GM18499 (cell line): ENCODE measurements at regions not wholly inside any gene's neighbourhood (a gene's known extent, or its start where the extent isn't known, plus 50 kb on each side); places are given as distances from the start of the nearest gene placed in this dataset.
"Not testable (repeated sequence)": the region's sequence is repeated elsewhere in the genome, so short reads cannot be mapped to it uniquely, and the experiment has no call there.

ENCODE experiments used
- ATAC-seq: cut with Tn5 transposase; IDR thresholded peaks from one replicate; pipeline ENCODE4 v1.9.1; 2021; ENCODE audit warnings: moderate number of reproducible peaks; ENCODE audit not compliant: insufficient read depth, unreplicated experiment

DNA sequence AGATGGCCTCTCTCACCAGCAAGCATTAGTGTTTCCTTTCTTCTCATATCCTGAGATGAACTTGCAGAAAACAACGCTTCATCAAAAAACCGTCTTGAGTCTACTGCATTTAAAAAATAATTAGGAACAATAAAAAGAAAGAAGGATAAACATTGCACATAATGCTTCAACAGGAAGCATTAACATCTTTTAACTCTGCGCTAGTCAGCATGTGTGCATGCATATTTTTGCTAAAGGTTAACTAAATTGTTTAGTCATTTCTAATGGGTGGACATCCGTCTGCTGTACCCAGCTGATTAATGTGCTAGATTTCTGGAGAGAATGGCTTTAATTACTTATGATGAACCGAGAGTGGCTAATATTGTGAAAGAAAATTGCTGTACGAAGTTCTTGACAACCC, 349.3 kb downstream of the SOX4 start:
- ATAC-seq, result no peak

GRCh38 chr6:21946298-21946783, 350.5 kb downstream of the PRL start:
- ATAC-seq, result no peak

DNA sequence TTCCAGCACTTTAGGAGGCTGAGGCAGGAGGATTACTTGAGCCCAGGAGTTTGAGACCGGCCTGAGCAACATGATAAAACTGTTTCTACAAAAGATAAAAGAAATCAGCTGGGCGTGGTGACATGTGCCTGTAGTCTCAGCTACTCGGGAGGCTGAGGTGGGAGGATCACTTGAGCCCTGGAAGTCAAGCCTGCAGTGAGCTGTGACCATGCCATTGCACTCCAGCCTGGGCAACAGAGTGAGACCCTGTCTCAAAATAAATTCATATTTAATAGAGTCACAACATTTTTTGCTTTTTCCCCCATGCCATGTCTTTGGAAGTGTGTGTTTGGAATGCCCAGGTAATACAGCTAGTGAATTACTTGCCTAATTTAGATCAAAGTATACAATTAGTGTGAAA, 349.6 kb downstream of the PRL start:
- ATAC-seq, result not testable (repeated sequence)

- no peak for ATAC-seq
Observed at GRCh38 chr6:21947731-21948386, 349.0 kb downstream of the PRL start.

DNA sequence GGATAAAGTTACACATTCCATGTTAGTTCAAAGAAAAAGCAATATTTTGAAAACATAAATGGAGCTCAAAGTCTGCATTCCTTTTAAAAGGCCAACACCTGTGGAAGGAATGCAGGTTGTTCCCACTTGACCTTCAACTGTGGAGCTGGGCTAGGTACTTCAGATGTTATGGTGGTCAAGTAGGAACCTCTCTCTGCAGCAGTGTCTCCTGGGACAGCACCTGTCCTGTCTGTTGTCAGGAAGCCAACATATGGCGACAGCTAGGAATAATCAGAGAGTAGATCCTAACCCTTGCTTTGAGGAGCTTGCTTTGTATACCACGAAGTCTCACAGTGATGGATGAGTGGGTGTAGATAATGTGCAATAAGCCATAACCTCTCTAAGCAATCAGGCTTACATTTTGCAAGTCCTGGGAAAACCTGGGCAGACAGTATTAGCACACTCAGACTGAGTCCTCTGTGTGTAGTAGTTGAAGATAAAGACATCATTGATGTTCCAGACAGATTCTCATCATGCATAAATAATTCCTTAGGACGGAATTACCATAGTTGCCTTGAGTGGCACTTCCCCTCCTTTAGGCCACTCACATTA, 347.5 kb downstream of the PRL start:
- no peak for ATAC-seq

DNA sequence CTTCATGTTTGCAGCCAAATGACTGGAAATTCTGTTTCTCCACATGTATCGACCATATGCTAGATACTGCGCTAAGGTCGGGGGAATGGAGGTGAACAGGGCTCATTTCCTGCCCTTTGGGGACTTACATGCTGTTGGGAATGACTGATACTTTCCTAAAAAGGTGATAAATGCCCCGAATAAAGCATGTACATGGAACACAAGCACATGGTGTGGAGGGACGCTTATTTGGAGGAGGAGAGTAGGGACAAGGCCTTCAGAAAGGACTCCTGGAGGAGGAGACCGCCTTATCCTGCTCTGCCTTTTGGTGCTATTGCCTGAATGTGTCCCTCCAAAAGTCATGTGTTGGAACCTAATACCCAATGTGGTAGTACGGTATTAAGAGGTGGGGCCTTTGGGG, 344.5 kb downstream of the PRL start:
- ATAC-seq, result no peak

DNA sequence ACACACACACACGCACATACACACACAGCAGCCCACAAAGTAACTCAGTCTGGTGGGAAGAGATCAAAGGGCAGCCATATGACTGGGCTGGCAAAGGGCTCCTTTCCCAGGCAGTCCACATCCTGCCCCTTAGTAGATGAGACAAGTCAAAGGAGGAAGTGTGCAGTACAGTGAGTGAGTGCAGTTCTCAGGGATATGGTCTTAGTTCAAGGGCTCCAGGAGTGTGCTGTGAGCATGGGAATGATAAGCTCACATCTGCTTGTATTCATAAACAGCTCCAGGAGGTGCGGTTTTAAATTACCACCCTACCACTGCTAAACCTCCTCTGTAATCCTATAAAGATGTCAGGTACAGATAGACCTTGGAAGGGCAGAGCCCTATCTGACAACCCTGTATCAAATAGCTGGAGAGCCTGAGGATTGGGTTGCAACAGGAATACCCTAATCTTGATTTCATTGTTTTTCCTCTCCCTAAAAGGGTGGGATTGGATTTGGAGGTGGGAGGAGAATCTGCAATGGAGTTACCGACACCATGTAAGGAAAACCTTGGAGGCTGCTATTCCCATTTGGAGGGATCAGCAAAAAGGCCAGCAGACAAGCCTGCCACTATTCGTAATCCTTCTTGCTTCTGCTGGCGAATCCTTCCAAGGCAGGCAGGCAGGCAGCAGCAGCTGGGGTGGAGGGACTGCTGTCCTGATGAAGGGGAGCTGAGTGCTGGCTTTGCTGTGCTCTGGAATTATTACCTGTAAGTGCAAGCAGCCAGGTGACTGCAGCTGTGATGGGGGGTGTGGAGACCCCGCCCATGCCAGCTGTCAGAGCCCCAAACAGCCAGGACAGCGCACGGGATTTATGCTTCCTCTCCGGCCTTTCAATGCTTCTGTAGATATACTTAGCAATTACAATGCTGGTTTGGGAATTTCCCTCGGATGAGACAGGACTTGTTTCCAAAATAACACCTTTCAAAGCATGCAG, 342.7 kb downstream of the PRL start:
- ATAC-seq, result no peak

- no peak for ATAC-seq
Observed at GRCh38 chr6:21955053-21955595, 341.7 kb downstream of the PRL start.

DNA sequence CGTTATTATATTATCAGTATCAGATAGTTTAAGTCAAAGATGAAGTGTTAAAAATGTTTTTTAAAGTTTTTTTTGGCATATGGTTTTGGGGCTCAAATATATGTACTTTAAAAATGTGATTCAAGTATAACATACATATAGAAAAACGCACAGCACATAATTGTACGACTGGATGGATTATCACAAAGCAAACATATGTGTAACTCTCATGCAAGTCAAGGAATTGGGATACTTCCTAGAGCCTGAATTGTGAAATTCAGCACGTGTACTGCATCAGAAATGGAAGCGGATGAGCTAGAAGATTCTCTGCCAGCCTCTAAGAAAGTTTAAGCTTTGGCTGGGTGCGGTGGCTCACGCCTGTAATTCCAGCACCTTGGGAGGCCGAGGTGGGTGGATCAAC, 340.9 kb downstream of the PRL start:
- no peak for ATAC-seq

- ATAC-seq, result no peak
Observed at GRCh38 chr6:21958428-21958827, 338.4 kb downstream of the PRL start.

GRCh38 chr6:21961226-21961625, 335.6 kb downstream of the PRL start:
- ATAC-seq, result no peak

- no peak for ATAC-seq
Observed at GRCh38 chr6:21965016-21965415, 331.8 kb downstream of the PRL start.

DNA sequence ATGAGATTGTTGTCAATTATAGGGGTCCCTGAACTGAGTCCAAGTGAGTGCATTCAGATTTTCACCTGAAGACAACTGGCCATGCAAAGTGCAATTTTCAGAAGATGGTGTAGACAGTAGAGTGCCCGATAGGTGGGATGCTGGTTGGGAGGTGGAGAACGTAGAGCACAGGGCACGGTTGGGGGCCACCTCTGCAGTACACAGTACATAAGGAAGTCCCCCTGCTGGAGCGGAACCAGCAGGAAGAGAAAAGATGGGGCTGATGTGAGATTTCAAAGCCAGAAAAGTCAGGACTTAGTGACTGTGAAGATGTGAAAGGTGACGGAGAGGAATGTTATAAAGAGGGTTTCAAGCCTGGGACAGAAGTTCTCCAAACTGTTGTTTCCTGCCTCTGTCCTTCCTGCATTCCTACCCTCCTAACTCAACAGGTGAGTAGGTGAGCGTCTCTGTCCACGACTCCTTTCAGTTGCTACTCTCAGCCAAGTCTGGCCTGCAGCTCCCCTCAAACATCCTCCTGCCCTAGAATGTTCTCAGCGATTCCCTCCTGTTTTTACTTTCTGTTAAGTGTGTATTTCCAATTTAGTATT, 330.8 kb downstream of the PRL start:
- no peak for ATAC-seq

- no peak for ATAC-seq
Observed at GRCh38 chr6:21967056-21967974, 329.5 kb downstream of the PRL start.

- ATAC-seq, result no peak
Observed at GRCh38 chr6:21968411-21968810, 328.4 kb downstream of the PRL start.

DNA sequence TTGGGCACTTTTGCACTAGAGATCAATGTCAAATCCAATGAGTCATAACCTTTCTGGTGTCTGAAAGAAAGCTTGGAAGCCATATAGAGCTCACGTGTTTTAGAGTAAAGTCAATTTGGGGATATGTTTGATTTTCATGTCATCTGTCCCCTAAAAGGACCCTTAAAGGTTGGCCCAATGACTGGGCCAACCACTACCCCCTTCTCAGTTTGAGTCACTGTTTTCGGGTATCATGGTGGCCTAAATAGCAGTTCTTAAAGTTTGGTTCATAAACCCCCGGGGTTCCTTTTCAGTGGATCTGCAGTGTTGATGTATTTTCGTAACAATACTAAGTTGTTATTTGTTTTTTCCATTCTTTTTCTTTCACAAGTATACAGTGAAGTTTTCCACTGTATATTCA, 327.6 kb downstream of the PRL start:
- ATAC-seq, result no peak

DNA sequence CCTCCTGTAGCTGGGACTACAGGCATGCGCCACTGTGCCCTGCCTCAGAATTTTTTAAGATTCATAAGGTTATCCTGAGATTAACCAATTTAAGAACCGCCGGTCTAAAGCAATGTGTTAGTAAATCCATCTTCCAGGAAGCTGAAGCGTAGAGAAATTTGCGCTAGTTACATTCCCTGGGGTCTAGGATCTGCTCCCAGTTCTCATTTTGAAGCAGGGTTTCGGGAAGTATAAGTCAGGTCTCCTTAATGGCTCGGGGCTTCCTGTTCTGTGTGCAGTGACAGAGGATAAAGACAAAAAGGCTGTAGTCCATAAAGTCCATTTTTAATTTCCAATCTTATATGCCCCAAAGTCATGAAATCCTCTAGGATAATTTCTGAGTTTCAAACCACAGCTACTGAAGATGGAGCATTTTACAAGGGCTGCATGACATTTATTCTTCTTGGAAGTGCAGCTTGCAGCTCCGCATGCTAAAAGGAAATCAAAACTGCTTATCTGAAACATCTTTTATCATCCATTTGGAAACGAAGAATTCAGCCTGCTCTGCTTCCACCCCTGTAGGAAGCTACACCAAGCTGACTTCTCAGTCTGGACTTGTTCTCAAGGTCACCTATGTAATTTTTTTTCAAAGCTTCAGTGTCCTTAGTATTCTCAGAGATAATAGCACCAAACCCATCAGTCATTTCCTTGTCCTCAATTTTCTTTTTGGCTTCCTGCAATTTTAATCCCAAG, 326.1 kb downstream of the PRL start:
- ATAC-seq, result no peak

GRCh38 chr6:21971541-21971940, 325.3 kb downstream of the PRL start:
- ATAC-seq, result no peak

DNA sequence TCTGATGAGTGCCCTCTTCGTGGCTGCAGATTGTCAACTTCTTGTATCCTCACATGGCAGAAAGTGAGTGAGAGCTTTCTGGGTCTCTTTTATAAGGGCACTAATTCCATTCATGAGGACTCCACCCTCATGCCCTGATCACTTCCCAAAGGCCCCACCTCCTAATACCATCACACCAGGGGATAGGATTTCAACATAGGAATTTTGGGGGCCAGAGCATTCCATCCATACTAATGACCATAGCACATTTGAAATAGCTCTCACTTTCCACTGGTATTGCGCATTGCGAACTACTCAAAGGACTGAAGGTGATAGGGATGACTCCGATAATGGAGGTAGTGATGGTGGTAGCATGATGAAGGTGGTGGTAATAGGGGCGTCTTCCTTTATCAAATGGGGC, 324.3 kb downstream of the PRL start:
- no peak for ATAC-seq
